ENCODE measurements at regions not wholly inside any gene's neighbourhood (a gene's known extent, or its start where the extent isn't known, plus 50 kb on each side); places are given as distances from the start of the nearest gene placed in this dataset.

- TF ChIP-seq CTCF (IDR thresholded peaks at IDR 0.05; ENCODE audit: low read length), result no peak
- TF ChIP-seq EZH2 (optimal IDR thresholded peaks at IDR 0.05; ENCODE audit: low read depth, low read length), result no peak
Measured at GRCh38 chr5:20469390-20469789, 481.4 kb upstream of the CDH18 start.

Measured in MM.1S (cell line).